ENCODE measurements at regions not wholly inside any gene's neighbourhood (a gene's known extent, or its start where the extent isn't known, plus 50 kb on each side); places are given as distances from the start of the nearest gene placed in this dataset.

DNA sequence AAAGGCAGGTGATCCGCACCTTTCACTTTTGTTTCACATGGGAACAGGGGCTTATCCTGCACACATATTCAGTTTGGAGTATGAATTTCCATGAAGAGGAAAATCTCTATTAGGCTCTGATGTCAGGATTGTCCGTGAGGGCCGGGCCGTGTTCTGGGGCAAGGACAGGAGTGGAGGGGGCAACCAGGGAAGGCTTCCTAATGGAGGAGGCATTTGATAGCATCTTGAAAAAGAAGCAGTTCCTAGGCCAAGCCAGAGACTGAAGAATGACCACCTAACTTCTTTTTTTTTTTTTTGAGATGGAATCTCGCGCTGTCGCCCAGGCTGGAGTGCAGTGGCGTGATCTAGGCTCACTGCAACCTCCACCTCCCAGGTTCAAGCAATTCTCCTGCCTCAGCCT lies 174.2 kb downstream of the SEC14L1 start:
- Histone ChIP-seq H3K36me3 (ENCODE audit: low read depth, low read length) (peaks cover 56% of the 10 kb centered on the region), H3K79me2 (ENCODE audit: low read length) (peaks cover 90% of the 10 kb centered on the region)

GRCh38 chr17:77315551-77316190 lies 174.9 kb downstream of the SEC14L1 start:
- TF ChIP-seq CTCF (conservative IDR thresholded peaks at IDR 0.05; ENCODE audit: low read depth, low read length) (no peak), EZH2 (IDR thresholded peaks at IDR 0.05; ENCODE audit: low read length, unreplicated experiment) (no peak), EZH2phosphoT487 (IDR thresholded peaks at IDR 0.05; ENCODE audit: borderline replicate concordance, low read length) (no peak)
- peak; percentile 19 for ATAC-seq
- Histone ChIP-seq H2AFZ (ENCODE audit: low read length) (no peak overlapping the region), H3K36me3 (ENCODE audit: low read depth, low read length) (peaks cover 51% of the 10 kb centered on the region), H3K79me2 (ENCODE audit: low read length) (peaks cover 90% of the 10 kb centered on the region), H3K27ac (ENCODE audit: low read length) (peak overlapping the region; percentile 59), H3K9me3 (ENCODE audit: low read length) (no peaks in the 10 kb centered on the region), H3K4me1 (ENCODE audit: insufficient read depth, low read length) (peaks cover 34% of the 10 kb centered on the region), H3K4me3 (ENCODE audit: low read length) (no peak overlapping the region), H3K9me2 (replicated peaks; ENCODE audit: low read length) (no peaks in the 10 kb centered on the region), H3K27me3 (ENCODE audit: low read length) (no peaks in the 10 kb centered on the region), H4K20me1 (ENCODE audit: low read length) (peaks cover 32% of the 10 kb centered on the region), H3K4me2 (ENCODE audit: low read length) (no peak overlapping the region), H3F3A (ENCODE audit: low read length, unreplicated experiment) (no peaks in the 10 kb centered on the region), H3K9ac (ENCODE audit: low read length) (peak overlapping the region; percentile 18; the same call in 1 of the 2 replicates)
- CTCF ChIA-PET, result interaction anchor here (0.5 kb wide), 1 partner anchor 501 kb away, joined by 3 read pairs; no protein-coding TSS in a partner anchor
- intact Hi-C loops (cut with micrococcal nuclease), result no loop called here
- peak; percentile 35 for DNase-seq
- BruUV-seq (replicated peaks), result no TSS peak
- POLR2A ChIA-PET (ENCODE audit: unreplicated experiment), result interaction anchor here (0.7 kb wide), 1 partner anchor 16 kb away, joined by 3 read pairs; no protein-coding TSS in a partner anchor

More for the DNA sequence above, 174.2 kb downstream of the SEC14L1 start:
- H3K27me3 ChIP-seq (ENCODE audit: low read length), result no peaks in the 10 kb centered on the region
- H3F3A ChIP-seq (ENCODE audit: low read length, unreplicated experiment), result no peaks in the 10 kb centered on the region
- H3K27ac ChIP-seq (ENCODE audit: low read length), result no peak overlapping the region
- POLR2A ChIA-PET (ENCODE audit: unreplicated experiment), result no interaction called here
- no peaks in the 10 kb centered on the region for H3K9me2 ChIP-seq (replicated peaks; ENCODE audit: low read length)
- TF ChIP-seq EZH2 (IDR thresholded peaks at IDR 0.05; ENCODE audit: low read length, unreplicated experiment) (no peak), CTCF (conservative IDR thresholded peaks at IDR 0.05; ENCODE audit: low read depth, low read length) (no peak), EZH2phosphoT487 (IDR thresholded peaks at IDR 0.05; ENCODE audit: borderline replicate concordance, low read length) (no peak)
- H3K9ac ChIP-seq (ENCODE audit: low read length), result no peak overlapping the region
- peaks cover 38% of the 10 kb centered on the region for H4K20me1 ChIP-seq (ENCODE audit: low read length)
- H3K4me2 ChIP-seq (ENCODE audit: low read length), result no peak overlapping the region
- CTCF ChIA-PET, result no interaction called here
- no peak overlapping the region for H2AFZ ChIP-seq (ENCODE audit: low read length)
- peaks cover 31% of the 10 kb centered on the region for H3K4me1 ChIP-seq (ENCODE audit: insufficient read depth, low read length)
- no TSS peak for BruUV-seq (replicated peaks)
- intact Hi-C loops (cut with micrococcal nuclease), result no loop called here
- ATAC-seq (no peak), DNase-seq (no peak)
- H3K4me3 ChIP-seq (ENCODE audit: low read length), result no peak overlapping the region
- no peaks in the 10 kb centered on the region for H3K9me3 ChIP-seq (ENCODE audit: low read length)

DNA sequence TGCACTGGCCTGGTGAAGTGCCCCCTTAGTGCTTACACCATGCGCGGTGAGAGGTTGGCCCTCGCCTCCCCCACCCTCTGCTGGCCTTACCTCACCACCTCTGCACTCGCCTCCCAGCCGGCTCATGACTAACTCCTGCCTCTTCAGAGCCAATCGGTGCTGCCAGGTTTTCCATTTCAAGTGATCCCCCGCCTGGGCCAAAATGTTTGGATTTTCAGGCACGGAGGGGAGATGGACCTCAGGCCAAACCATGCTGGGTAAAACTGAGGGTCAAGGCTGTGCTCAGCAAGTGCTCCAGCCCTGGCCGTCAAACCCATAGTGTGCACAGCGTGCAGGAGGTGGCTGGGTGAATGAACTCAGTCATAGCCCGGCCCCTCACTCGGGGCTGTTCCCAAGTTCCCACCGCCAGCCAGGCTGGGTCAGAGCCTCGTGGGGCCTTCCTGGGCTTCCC lies 175.4 kb downstream of the SEC14L1 start:
- POLR2A ChIA-PET (ENCODE audit: unreplicated experiment), result interaction anchor here (0.6 to 0.7 kb wide), 2 partner anchors 17 to 29 kb away, joined by 3 read pairs; no protein-coding TSS in a partner anchor

More for the DNA sequence above, 175.4 kb downstream of the SEC14L1 start:
- Histone ChIP-seq H3K4me3 (ENCODE audit: low read length) (no peak overlapping the region), H4K20me1 (ENCODE audit: low read length) (peaks cover 30% of the 10 kb centered on the region), H2AFZ (ENCODE audit: low read length) (no peak overlapping the region), H3K4me1 (ENCODE audit: insufficient read depth, low read length) (peaks cover 34% of the 10 kb centered on the region), H3K4me2 (ENCODE audit: low read length) (no peak overlapping the region), H3K36me3 (ENCODE audit: low read depth, low read length) (peaks cover 47% of the 10 kb centered on the region), H3K9me3 (ENCODE audit: low read length) (no peaks in the 10 kb centered on the region), H3K9me2 (replicated peaks; ENCODE audit: low read length) (no peaks in the 10 kb centered on the region), H3F3A (ENCODE audit: low read length, unreplicated experiment) (no peaks in the 10 kb centered on the region), H3K79me2 (ENCODE audit: low read length) (peaks cover 90% of the 10 kb centered on the region), H3K27me3 (ENCODE audit: low read length) (no peaks in the 10 kb centered on the region), H3K9ac (ENCODE audit: low read length) (0 out of 2 replicates have a peak overlapping the region, but pooled peaks have one; percentile 18), H3K27ac (ENCODE audit: low read length) (peak overlapping the region; percentile 59)
- no TSS peak for BruUV-seq (replicated peaks)
- intact Hi-C loops (cut with micrococcal nuclease), result no loop called here
- DNase-seq (no peak), ATAC-seq (peak; percentile 9)
- CTCF ChIA-PET, result no interaction called here
- TF ChIP-seq EZH2 (IDR thresholded peaks at IDR 0.05; ENCODE audit: low read length, unreplicated experiment), result no peak
- no peak for TF ChIP-seq CTCF (conservative IDR thresholded peaks at IDR 0.05; ENCODE audit: low read depth, low read length)
- no peak for TF ChIP-seq EZH2phosphoT487 (IDR thresholded peaks at IDR 0.05; ENCODE audit: borderline replicate concordance, low read length)

Measured in PC-3 (cell line).